ENCODE measurements at regions not wholly inside any gene's neighbourhood (a gene's known extent, or its start where the extent isn't known, plus 50 kb on each side); places are given as distances from the start of the nearest gene placed in this dataset.

DNA sequence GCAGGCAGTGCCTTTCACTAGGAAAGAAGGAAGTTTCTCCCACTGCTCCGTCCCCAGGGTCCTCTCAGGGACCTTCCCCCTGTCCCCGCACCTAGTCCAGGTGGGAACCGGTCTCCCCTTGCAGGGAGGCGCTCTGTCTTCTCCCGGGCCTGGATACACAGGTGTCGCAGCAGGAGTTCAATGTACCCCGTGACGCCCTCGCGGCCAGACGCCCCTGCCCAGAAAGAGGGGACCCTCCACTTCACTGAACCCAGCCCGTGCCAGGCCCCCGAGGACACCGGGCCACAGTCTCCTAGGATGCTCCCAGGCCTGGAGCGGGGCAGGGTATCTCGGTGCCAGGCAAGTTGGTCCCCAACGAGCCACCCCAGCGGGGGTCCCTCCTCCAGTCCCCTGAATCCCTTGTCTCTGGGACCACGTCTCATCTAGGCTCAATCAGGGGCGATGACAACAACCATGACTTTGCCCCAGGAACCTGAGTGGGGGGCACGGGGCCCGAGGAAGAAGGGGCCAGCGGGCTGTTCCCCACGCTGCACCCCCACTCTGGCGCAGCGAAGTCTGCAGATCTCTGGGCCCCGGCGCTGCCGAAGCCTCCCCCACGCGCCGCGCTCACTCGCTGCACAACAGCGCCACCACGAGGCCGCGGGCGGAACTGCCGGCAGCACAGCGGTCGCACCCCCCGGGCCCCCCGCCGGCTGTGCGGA, 103.0 kb downstream of the EDN3 start:
- peak; percentile 21 for DNase-seq (ENCODE audit: low spot score)

- DNase-seq (ENCODE audit: low spot score): no peak
Measured at GRCh38 chr20:59403962-59404314, 103.5 kb downstream of the EDN3 start.

DNA sequence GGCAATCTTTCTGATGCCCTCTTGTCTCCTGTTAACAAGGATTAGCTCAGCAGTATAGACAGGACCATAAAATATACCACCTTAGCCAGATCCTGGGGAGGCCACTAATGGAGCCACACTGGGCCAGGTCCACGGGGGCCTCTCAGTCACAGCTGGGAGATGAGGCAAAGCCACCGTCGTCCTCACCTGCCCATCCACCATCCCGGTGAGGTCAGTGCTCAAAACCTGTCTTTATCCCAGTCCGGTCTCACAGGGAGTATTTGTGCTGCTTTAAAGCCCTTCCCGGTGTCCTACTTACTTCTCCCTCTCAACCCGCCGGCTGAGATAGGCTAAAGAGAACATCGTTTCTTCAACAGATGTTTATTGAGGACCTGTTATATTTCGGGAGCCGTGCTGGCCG, 104.3 kb downstream of the EDN3 start:
- DNase-seq (ENCODE audit: low spot score): no peak

- DNase-seq (ENCODE audit: low spot score): no peak
Measured at GRCh38 chr20:59405226-59406200, 105.1 kb downstream of the EDN3 start.

GRCh38 chr20:59406446-59406845, 106.0 kb downstream of the EDN3 start:
- DNase-seq (ENCODE audit: low spot score): no peak

- DNase-seq (ENCODE audit: low spot score): no peak
Measured at GRCh38 chr20:59411170-59411569, 110.8 kb downstream of the EDN3 start.

DNA sequence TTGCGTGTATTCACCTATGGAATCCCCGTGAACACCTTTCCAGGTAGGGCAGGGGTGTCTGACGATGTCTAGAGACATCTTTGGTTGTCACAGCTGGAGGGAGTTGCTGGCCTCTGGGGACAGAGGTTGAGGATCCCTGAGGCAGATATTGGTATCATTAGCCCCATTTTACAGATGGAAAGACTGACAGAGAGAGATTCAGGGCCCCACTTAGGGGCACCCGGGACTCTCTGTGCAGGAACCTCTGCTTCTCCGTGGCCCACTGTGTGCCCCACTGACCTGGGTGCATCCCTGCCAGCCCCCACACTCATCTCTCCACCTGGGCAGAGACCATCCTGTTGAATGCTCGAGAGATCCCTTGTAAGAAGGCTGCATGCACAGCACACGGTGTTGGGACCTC, 111.2 kb downstream of the EDN3 start:
- no peak for DNase-seq (ENCODE audit: low spot score)

DNA sequence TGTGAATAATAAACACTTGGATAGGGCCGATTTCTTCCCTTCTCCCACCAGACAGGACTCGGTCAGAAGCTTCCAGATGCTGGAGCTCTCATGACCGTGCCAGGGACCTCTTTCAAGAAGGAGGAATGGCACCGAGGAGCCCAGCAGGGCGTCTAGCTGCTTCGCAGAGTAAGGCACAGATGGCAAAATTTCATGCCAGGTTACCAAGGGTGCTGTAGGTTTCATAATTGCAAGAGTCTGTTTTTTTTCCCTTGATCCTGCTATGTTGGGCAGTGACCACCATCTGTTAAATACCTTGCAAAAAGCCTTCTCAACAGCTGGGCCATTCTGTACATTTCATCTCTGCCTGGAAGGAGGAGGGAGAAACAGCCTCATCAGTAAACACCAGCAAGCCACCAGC, 111.8 kb downstream of the EDN3 start:
- no peak for DNase-seq (ENCODE audit: low spot score)

GRCh38 chr20:59412875-59413284, 112.5 kb downstream of the EDN3 start:
- no peak for DNase-seq (ENCODE audit: low spot score)

- no peak for DNase-seq (ENCODE audit: low spot score)
Measured at GRCh38 chr20:59413326-59413865, 113.0 kb downstream of the EDN3 start.

DNA sequence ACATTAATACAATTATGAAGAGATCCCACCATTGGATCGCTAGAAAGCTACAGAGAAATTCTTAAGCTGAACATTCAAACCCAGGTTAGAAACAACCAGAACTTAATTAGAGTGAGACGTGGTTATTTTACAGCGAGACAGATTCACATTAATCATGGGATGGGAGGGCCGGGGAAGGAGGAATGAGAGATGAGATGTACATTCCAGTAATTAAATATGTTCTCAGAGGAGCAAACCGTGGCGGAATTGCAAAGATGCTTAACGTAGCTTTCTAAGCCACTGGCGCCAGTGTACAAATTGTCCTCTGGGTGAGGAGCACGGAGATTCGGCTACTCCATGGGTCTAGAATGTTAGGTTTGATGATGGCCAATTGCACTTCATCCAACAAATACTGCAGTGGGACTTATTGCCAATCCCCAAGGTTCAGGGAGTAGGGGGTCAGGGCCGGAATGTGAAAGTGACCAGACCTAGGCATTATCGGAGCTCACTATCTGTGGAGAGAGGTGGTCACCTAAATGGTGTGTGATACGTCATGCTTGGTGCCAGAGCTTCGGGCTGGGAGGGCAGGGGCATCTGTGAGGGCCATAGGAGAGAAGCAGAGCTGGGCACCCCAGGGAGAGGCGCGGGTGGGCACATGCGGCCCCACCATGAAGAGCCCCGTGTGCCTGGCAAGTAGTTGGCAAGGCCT, 114.7 kb downstream of the EDN3 start:
- DNase-seq (ENCODE audit: low spot score): no peak

GRCh38 chr20:59416916-59417315, 116.5 kb downstream of the EDN3 start:
- no peak for DNase-seq (ENCODE audit: low spot score)

DNA sequence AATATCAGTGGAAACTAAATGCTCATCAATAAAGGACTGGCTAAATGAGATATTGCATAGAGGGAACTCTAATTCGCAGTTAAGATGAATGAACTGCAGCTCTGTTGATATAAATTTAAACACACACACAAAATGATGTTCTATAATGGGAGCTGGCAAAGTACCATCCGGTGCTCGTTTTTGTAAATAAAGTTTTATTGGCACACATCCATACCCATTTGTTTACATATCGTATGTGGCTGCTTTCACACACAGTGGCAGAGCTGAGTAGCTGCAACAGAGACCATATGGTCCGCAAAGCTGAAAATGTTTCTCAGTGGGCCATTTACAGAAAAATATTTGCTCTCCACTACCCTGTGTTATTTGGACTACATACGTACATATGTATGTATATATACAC, 120.7 kb downstream of the EDN3 start:
- no peak for DNase-seq (ENCODE audit: low spot score)

GRCh38 chr20:59421920-59422637, 121.7 kb downstream of the EDN3 start:
- no peak for DNase-seq (ENCODE audit: low spot score)

- DNase-seq (ENCODE audit: low spot score): no peak
Measured at GRCh38 chr20:59422872-59423544, 122.6 kb downstream of the EDN3 start.

GRCh38 chr20:59424976-59425375, 124.6 kb downstream of the EDN3 start:
- no peak for DNase-seq (ENCODE audit: low spot score)

DNA sequence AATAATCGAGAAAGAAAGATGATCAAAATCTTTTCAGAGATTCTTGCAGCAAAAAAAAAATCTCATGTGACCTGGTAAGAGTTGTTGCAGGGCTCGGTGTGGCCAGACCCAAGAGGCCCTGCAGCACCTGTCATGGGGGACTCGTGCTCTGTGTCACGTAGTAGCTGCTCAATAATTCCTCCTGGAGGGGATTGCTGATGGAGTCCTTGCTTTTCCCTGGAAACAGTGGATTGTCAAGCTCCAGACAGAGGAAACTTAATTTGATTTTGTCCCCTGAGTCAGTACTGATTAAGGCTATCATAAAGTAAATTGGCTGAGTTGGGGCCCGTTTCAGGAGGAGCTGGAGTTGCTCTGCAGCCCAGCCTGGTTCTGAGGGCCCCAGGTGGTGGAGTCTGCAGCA, 125.2 kb downstream of the EDN3 start:
- DNase-seq (ENCODE audit: low spot score): no peak

DNA sequence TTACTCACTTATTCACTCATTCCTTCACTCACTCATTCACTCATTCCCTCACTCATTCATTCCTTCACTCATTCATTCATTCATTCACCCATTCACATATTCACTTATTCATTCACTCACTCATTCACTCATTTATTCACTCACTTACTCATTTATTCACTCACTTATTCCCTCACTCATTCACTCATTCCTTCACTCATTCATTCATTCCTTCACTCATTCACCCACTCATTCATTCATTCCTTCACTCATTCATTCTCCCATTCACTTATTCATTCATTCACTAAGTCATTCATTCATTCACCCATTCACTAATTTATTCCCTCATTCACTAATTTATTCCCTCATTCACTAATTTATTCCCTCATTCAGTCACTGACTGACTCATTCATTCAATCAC, 127.6 kb downstream of the EDN3 start:
- no peak for DNase-seq (ENCODE audit: low spot score)

- DNase-seq (ENCODE audit: low spot score): no peak
Measured at GRCh38 chr20:59428441-59429205, 128.2 kb downstream of the EDN3 start.

DNA sequence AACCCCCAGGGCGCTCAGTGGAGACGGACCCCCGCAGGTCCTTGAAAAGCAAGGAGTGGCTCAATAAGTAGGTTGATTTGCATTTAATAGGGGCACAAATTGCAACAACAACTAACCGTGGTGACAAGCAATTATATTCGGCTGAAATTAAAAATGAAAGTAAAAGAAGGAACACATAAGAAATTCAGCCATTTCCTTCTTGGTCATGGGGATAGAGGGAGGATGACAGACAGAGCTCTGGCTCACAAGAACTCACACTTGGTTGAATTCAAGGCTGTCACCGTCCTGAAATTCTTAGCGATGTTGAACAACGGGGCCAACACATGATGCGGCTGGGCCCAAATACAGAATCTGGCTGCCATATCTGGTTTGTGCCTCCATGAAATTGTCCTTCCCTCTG, 129.0 kb downstream of the EDN3 start:
- no peak for DNase-seq (ENCODE audit: low spot score)

DNA sequence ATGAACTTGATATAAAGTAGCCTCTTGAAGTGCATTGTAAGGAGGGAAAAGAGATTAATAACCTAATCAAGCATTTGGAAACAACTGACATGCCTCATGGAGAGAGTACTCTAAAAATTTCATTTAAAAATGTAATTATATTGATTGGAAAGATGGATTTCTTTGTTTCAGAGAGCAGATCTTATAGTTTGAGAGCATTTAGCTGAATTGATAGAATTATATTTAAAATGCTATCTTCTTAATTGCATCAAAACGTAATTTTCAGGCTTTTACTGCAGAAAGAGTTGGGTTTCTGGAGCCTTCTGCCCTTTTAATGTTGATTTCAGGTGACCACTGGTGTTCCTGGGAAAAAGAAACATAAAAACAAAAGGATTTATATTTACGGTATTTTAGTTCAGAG, 130.6 kb downstream of the EDN3 start:
- no peak for DNase-seq (ENCODE audit: low spot score)
